ENCODE measurements at regions not wholly inside any gene's neighbourhood (a gene's known extent, or its start where the extent isn't known, plus 50 kb on each side); places are given as distances from the start of the nearest gene placed in this dataset.

GRCh38 chr4:24033626-24034025 lies 143.8 kb upstream of the PPARGC1A start:
- DNase-seq, result no peak

GRCh38 chr4:24032371-24032989 lies 142.6 kb upstream of the PPARGC1A start:
- no peak for DNase-seq

- no peak for DNase-seq
Observed at GRCh38 chr4:24026596-24026995, 136.7 kb upstream of the PPARGC1A start.

GRCh38 chr4:24024605-24025004 lies 134.8 kb upstream of the PPARGC1A start:
- no peak for DNase-seq

GRCh38 chr4:24024157-24024556 lies 134.3 kb upstream of the PPARGC1A start:
- no peak for DNase-seq

GRCh38 chr4:24015782-24016181 lies 125.9 kb upstream of the PPARGC1A start:
- no peak for DNase-seq

GRCh38 chr4:24013668-24014422 lies 124.0 kb upstream of the PPARGC1A start:
- DNase-seq, result no peak

GRCh38 chr4:24010994-24011393 lies 121.1 kb upstream of the PPARGC1A start:
- DNase-seq, result no peak

GRCh38 chr4:24010573-24010972 lies 120.7 kb upstream of the PPARGC1A start:
- no peak for DNase-seq

- DNase-seq, result no peak
Observed at GRCh38 chr4:24007860-24008261, 118.0 kb upstream of the PPARGC1A start.

GRCh38 chr4:24006269-24006668 lies 116.4 kb upstream of the PPARGC1A start:
- no peak for DNase-seq

GRCh38 chr4:24003926-24004325 lies 114.1 kb upstream of the PPARGC1A start:
- DNase-seq, result no peak

GRCh38 chr4:24003496-24003895 lies 113.6 kb upstream of the PPARGC1A start:
- DNase-seq, result no peak

GRCh38 chr4:24002330-24002966 lies 112.6 kb upstream of the PPARGC1A start:
- DNase-seq, result no peak

GRCh38 chr4:24001486-24002329 lies 111.9 kb upstream of the PPARGC1A start:
- no peak for DNase-seq

- no peak for DNase-seq
Observed at GRCh38 chr4:24000470-24000831, 110.6 kb upstream of the PPARGC1A start.

- DNase-seq, result no peak
Observed at GRCh38 chr4:23999714-24000469, 110.0 kb upstream of the PPARGC1A start.

GRCh38 chr4:23993373-23993772 lies 103.5 kb upstream of the PPARGC1A start:
- DNase-seq, result no peak

GRCh38 chr4:23991444-23991843 lies 101.6 kb upstream of the PPARGC1A start:
- no peak for DNase-seq

GRCh38 chr4:23986270-23986669 lies 96.4 kb upstream of the PPARGC1A start:
- DNase-seq, result no peak

- no peak for DNase-seq
Observed at GRCh38 chr4:23981328-23981727, 91.5 kb upstream of the PPARGC1A start.

GRCh38 chr4:23979534-23979933 lies 89.7 kb upstream of the PPARGC1A start:
- no peak for DNase-seq

GRCh38 chr4:23978002-23978401 lies 88.2 kb upstream of the PPARGC1A start:
- no peak for DNase-seq
